ENCODE measurements at regions not wholly inside any gene's neighbourhood (a gene's known extent, or its start where the extent isn't known, plus 50 kb on each side); places are given as distances from the start of the nearest gene placed in this dataset.

- TF ChIP-seq CTCF (IDR thresholded peaks at IDR 0.05) (no peak), EZH2 (IDR thresholded peaks at IDR 0.05; ENCODE audit: borderline replicate concordance, insufficient read depth, low read depth, low read length, poor library complexity, severe bottlenecking) (no peak)
These were observed 119.7 kb downstream of the PDHA2 start for GRCh38 chr4:95959633-95960032.
